ENCODE measurements at regions not wholly inside any gene's neighbourhood (a gene's known extent, or its start where the extent isn't known, plus 50 kb on each side); places are given as distances from the start of the nearest gene placed in this dataset.

DNA sequence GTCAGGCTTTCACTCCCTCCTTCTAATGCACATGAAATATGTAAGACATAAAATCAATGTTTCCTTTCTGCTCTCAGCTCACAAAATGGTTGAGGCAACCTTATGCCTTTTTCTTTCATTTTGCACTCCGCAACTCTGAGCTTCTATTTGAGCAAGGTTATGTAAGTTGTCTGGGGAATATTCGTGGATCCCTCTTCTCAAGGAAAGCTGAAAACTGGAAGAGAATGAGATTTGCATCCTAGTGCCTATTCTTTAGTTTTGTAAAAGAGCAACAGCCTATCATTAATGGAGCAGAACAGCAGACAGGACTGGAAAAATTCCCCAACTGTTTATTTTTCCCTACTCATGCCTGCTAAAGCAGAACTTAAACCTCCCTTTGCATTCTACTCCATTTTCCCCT is 141.7 kb downstream of the FAM76B start:
- no peak for DNase-seq
- H3K9me3 ChIP-seq, result no peaks in the 10 kb centered on the region
- no peaks in the 10 kb centered on the region for H3K36me3 ChIP-seq
- no peaks in the 10 kb centered on the region for H3K4me1 ChIP-seq
- peak overlapping the region in 3 of 4 donors; percentile 18 to 68 (median 22) for H3K27ac ChIP-seq
- H3K4me3 ChIP-seq, result no peak overlapping the region
- H3K27me3 ChIP-seq, result no peaks in the 10 kb centered on the region
- TF ChIP-seq CTCF (IDR thresholded peaks at IDR 0.05) (no peak), POLR2A (IDR thresholded peaks at IDR 0.05) (no peak)

- TF ChIP-seq POLR2A (IDR thresholded peaks at IDR 0.05) (no peak), CTCF (IDR thresholded peaks at IDR 0.05) (no peak)
- no peaks in the 10 kb centered on the region for H3K27me3 ChIP-seq
- no peak overlapping the region for H3K4me3 ChIP-seq
- H3K9me3 ChIP-seq, result no peaks in the 10 kb centered on the region
- H3K4me1 ChIP-seq, result no peaks in the 10 kb centered on the region
- DNase-seq, result no peak
- peak overlapping the region in 2 of 4 donors; percentile 22 to 68 for H3K27ac ChIP-seq
- H3K36me3 ChIP-seq, result no peaks in the 10 kb centered on the region
These were observed 142.2 kb downstream of the FAM76B start for GRCh38 chr11:95647355-95647754.

DNA sequence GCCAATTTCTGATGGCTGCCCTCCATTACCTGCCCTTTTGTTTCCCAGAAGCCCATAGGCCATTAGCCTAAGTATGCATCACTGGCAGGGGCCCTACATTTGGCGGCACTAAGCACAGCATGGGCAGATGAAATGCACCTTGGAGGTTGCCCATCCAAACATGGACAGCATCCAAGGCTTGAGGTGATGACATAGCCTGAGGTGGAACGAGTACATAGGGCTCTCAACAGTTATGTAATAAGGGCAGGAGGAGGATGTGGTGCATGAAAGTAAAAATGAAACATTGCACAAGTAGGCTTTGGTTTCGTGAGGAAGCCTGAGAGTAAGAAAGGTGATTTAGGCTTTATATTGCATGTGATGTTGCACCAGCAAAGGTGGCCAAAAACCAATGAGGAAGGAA is 148.1 kb downstream of the FAM76B start:
- no peaks in the 10 kb centered on the region for H3K9me3 ChIP-seq
- no peaks in the 10 kb centered on the region for H3K4me1 ChIP-seq
- H3K27me3 ChIP-seq, result no peaks in the 10 kb centered on the region
- H3K36me3 ChIP-seq, result no peaks in the 10 kb centered on the region
- H3K4me3 ChIP-seq, result no peak overlapping the region
- DNase-seq, result peak in 1 of 3 donors; percentile 31
- peak overlapping the region in 1 of 4 donors; percentile 62 for H3K27ac ChIP-seq
- TF ChIP-seq POLR2A (IDR thresholded peaks at IDR 0.05), result no peak
- no peak for TF ChIP-seq CTCF (IDR thresholded peaks at IDR 0.05)

DNA sequence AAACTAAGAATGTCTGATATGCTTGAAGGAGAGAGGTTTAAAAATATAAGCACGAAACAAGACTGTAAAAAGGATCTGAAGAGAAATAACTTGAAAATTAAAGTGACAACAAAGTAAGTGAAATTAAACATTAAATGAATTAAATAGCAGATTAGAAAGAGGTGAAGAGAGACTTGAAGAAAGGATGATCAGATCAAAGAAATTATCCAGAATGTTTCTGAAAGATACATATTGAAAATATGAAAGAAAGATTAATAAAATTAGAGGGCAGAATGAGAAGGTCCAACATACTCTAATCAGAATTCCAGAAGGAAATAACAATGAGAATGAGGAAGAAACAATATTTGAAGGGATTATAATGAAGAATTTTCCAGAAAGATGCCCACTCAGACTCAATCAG is 151.1 kb downstream of the FAM76B start:
- Histone ChIP-seq H3K9me3 (no peaks in the 10 kb centered on the region), H3K27ac (no peak overlapping the region), H3K36me3 (no peaks in the 10 kb centered on the region), H3K27me3 (no peaks in the 10 kb centered on the region), H3K4me1 (no peaks in the 10 kb centered on the region), H3K4me3 (no peak overlapping the region)
- no peak for TF ChIP-seq POLR2A (IDR thresholded peaks at IDR 0.05)
- TF ChIP-seq CTCF (IDR thresholded peaks at IDR 0.05), result no peak
- DNase-seq, result no peak

- Histone ChIP-seq H3K4me1 (no peaks in the 10 kb centered on the region), H3K36me3 (no peaks in the 10 kb centered on the region), H3K27me3 (no peaks in the 10 kb centered on the region), H3K4me3 (no peak overlapping the region), H3K27ac (no peak overlapping the region), H3K9me3 (no peaks in the 10 kb centered on the region)
- TF ChIP-seq POLR2A (IDR thresholded peaks at IDR 0.05) (no peak), CTCF (IDR thresholded peaks at IDR 0.05) (no peak)
- no peak for DNase-seq
These were observed 164.2 kb downstream of the FAM76B start for GRCh38 chr11:95625164-95625900.

Measured in Peyer's patch (tissue), 4 donors.